BJ (cell line): ENCODE measurements at regions not wholly inside any gene's neighbourhood (a gene's known extent, or its start where the extent isn't known, plus 50 kb on each side); places are given as distances from the start of the nearest gene placed in this dataset.

ENCODE experiments used
- CTCF ChIA-PET: fragments of 350-600 bp; formaldehyde crosslinking; extraction: SDS; loops from one replicate; lab custom pipeline; 2021; ENCODE audit warnings: antibody characterized with exemption, inconsistent platforms; lab: Yijun Ruan, JAX
- POLR2A ChIA-PET: fragments of 300-600 bp; sonication (Branson Sonifier 250); formaldehyde crosslinking; extraction: SDS; loops from one replicate; lab custom pipeline; 2021; ENCODE audit warnings: antibody characterized with exemption; lab: Charles Lee
- DNase-seq: peaks from one replicate; pipeline ENCODE4 v3.0.0-alpha.2; 2011; ENCODE audit warnings: low read depth
- H3K27me3 ChIP-seq: 2 replicates; pipeline ENCODE4 v1.6.0; 2011; ENCODE audit warnings: low read length; ENCODE audit not compliant: control insufficient read depth, insufficient read depth
- H3K36me3 ChIP-seq: 2 replicates; pipeline ENCODE4 v1.5.1; 2011; ENCODE audit warnings: low read length; ENCODE audit not compliant: control insufficient read depth, insufficient read depth
- H3K4me3 ChIP-seq: 2 replicates; pipeline ENCODE4 v1.5.1; 2011; ENCODE audit warnings: low read depth, mild to moderate bottlenecking, control low read depth, low read length
- TF ChIP-seq, protein P1 (sequence below): IDR thresholded peaks from 2 replicates; pipeline ENCODE4 v1.5.1; 2011; ENCODE audit warnings: low read depth, mild to moderate bottlenecking, control low read depth, inconsistent platforms, low read length, moderate library complexity; ENCODE audit not compliant: insufficient read depth

GRCh38 chr12:30090258-30090657, 306.5 kb upstream of the TMTC1 start:
- POLR2A ChIA-PET = no interaction called here

DNA sequence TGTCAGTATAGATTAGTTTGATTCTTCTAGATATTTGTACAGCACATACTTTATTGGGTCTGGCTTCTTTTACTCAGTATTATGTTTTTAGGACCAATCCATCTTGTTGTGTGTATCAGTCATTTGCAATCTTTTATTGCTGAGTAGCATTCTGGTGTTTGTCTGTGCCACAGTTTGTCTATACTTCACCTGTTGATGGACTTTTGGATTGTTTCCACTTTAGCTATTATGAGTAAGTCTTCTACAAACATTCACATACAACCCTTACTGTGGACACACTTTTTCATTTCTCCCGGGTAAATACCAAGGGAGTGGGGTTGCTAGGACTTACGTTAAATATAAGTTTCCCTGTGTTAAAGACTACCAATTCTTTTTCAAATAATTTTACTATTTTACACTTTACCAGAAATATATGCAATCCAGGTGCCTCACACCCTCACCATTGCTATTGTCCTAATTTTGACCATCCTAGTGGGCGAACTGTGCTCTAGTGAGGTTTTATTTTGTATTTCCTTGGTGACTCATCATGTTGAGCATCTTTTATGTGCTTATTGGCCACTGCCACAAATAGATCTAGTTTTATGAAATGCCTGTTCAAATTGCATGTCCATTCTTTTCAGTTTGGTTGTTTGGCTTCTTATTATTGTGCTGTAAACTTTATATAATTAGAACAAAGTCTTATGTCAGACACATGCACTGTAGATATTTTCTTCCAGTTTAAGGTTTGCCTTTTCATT, 304.7 kb upstream of the TMTC1 start:
- TF ChIP-seq, protein P1, sequence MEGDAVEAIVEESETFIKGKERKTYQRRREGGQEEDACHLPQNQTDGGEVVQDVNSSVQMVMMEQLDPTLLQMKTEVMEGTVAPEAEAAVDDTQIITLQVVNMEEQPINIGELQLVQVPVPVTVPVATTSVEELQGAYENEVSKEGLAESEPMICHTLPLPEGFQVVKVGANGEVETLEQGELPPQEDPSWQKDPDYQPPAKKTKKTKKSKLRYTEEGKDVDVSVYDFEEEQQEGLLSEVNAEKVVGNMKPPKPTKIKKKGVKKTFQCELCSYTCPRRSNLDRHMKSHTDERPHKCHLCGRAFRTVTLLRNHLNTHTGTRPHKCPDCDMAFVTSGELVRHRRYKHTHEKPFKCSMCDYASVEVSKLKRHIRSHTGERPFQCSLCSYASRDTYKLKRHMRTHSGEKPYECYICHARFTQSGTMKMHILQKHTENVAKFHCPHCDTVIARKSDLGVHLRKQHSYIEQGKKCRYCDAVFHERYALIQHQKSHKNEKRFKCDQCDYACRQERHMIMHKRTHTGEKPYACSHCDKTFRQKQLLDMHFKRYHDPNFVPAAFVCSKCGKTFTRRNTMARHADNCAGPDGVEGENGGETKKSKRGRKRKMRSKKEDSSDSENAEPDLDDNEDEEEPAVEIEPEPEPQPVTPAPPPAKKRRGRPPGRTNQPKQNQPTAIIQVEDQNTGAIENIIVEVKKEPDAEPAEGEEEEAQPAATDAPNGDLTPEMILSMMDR = no peak
- POLR2A ChIA-PET = no interaction called here
- no peak for DNase-seq
- no peaks in the 10 kb centered on the region for H3K27me3 ChIP-seq
- H3K4me3 ChIP-seq = no peak overlapping the region
- CTCF ChIA-PET = no interaction called here
- no peaks in the 10 kb centered on the region for H3K36me3 ChIP-seq

More at GRCh38 chr12:30090258-30090657, 306.5 kb upstream of the TMTC1 start:
- Histone ChIP-seq H3K4me3 (no peak overlapping the region), H3K27me3 (no peaks in the 10 kb centered on the region), H3K36me3 (no peaks in the 10 kb centered on the region)
- TF ChIP-seq, protein P1 = no peak
- CTCF ChIA-PET = no interaction called here
- no peak for DNase-seq

GRCh38 chr12:30082381-30082780, 298.6 kb upstream of the TMTC1 start:
- Histone ChIP-seq H3K27me3 (no peaks in the 10 kb centered on the region), H3K4me3 (no peak overlapping the region), H3K36me3 (no peaks in the 10 kb centered on the region)
- POLR2A ChIA-PET = no interaction called here
- CTCF ChIA-PET = no interaction called here
- TF ChIP-seq, protein P1 = no peak
- DNase-seq = no peak

- Histone ChIP-seq H3K36me3 (no peaks in the 10 kb centered on the region), H3K27me3 (no peaks in the 10 kb centered on the region), H3K4me3 (no peak overlapping the region)
- TF ChIP-seq, protein P1 = no peak
- POLR2A ChIA-PET = no interaction called here
- DNase-seq = no peak
- CTCF ChIA-PET = interaction anchor here (0.6 kb wide), 1 partner anchor 987 kb away, joined by 3 read pairs; no protein-coding TSS in a partner anchor
These were observed 291.2 kb upstream of the TMTC1 start for GRCh38 chr12:30074916-30075315.

- Histone ChIP-seq H3K36me3 (no peaks in the 10 kb centered on the region), H3K27me3 (no peaks in the 10 kb centered on the region), H3K4me3 (no peak overlapping the region)
- DNase-seq = no peak
- TF ChIP-seq, protein P1 = no peak
- CTCF ChIA-PET = no interaction called here
- POLR2A ChIA-PET = no interaction called here
These were observed 289.1 kb upstream of the TMTC1 start for GRCh38 chr12:30072824-30073223.
